ENCODE measurements at regions not wholly inside any gene's neighbourhood (a gene's known extent, or its start where the extent isn't known, plus 50 kb on each side); places are given as distances from the start of the nearest gene placed in this dataset.
"Not testable (repeated sequence)": the region's sequence is repeated elsewhere in the genome, so short reads cannot be mapped to it uniquely, and the experiment has no call there.

GRCh38 chrX:37912777-37913176 lies 65.4 kb upstream of the DYNLT3 start:
- Histone ChIP-seq H3K9me3 (replicated peaks) (no peaks in the 10 kb centered on the region), H3K27me3 (ENCODE audit: low read depth) (no peaks in the 10 kb centered on the region), H3K4me3 (no peak overlapping the region), H3K27ac (replicated peaks) (no peak overlapping the region), H3K4me1 (no peaks in the 10 kb centered on the region), H3K36me3 (no peaks in the 10 kb centered on the region)
- intact Hi-C loops (cut with micrococcal nuclease), result no loop called here
- no peak for TF ChIP-seq CTCF (IDR thresholded peaks at IDR 0.05; ENCODE audit: borderline replicate concordance)
- DNase-seq, result no peak

- DNase-seq, result no peak
- no peaks in the 10 kb centered on the region for H3K36me3 ChIP-seq
- H3K27ac ChIP-seq (replicated peaks), result no peak overlapping the region
- H3K4me1 ChIP-seq, result no peaks in the 10 kb centered on the region
- TF ChIP-seq CTCF (IDR thresholded peaks at IDR 0.05; ENCODE audit: borderline replicate concordance), result no peak
- H3K9me3 ChIP-seq (replicated peaks), result peaks cover 10% of the 10 kb centered on the region
- intact Hi-C loops (cut with micrococcal nuclease), result no loop called here
- H3K4me3 ChIP-seq, result no peak overlapping the region
- H3K27me3 ChIP-seq (ENCODE audit: low read depth), result no peaks in the 10 kb centered on the region
Observed at GRCh38 chrX:37918168-37918567, 70.8 kb upstream of the DYNLT3 start.

DNA sequence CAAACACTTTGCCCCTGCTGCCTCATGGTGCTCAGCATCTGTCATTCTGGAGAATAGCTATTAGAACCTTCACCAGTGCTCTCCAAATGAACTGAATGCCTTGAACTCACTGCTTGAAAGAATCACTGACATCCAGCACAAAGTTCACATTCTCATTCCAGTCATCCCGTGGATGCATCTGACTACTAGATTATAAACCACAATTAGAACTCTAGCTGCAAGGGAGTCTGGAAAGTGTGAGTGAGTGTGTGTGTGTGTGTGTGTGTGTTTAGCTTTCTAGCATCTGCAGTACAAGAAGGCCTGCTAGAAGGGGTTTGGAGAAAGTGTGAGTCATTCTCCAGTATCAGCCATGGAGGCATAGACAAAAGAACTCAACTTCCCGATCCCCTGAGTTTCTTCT lies 71.3 kb upstream of the DYNLT3 start:
- no peak for TF ChIP-seq CTCF (IDR thresholded peaks at IDR 0.05; ENCODE audit: borderline replicate concordance)
- H3K9me3 ChIP-seq (replicated peaks), result peaks cover 10% of the 10 kb centered on the region
- H3K36me3 ChIP-seq, result no peaks in the 10 kb centered on the region
- no peak overlapping the region for H3K27ac ChIP-seq (replicated peaks)
- no peak for DNase-seq
- H3K4me1 ChIP-seq, result no peaks in the 10 kb centered on the region
- H3K4me3 ChIP-seq, result no peak overlapping the region
- intact Hi-C loops (cut with micrococcal nuclease), result no loop called here
- no peaks in the 10 kb centered on the region for H3K27me3 ChIP-seq (ENCODE audit: low read depth)

DNA sequence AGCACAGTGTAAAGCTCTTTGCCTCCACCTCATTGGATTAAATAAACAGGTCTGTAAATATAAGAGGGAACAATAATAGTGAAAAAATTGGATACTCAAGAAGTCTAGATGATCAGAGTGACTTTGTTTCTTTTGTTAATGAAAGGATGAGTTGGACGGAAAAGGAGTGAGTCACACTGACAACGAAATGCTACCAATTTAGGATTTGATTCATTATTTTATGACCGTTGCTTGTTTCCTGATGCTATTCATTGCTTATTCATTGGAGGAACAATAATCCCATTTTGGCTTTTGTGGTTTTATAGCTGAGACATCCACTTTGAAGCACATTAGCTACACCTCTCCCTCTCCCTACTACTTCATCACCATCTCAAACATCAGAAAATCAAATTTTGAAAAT lies 74.4 kb upstream of the DYNLT3 start:
- TF ChIP-seq CTCF (IDR thresholded peaks at IDR 0.05; ENCODE audit: borderline replicate concordance), result no peak
- Histone ChIP-seq H3K36me3 (no peaks in the 10 kb centered on the region), H3K9me3 (replicated peaks) (peaks cover 10% of the 10 kb centered on the region), H3K4me3 (no peak overlapping the region), H3K27ac (replicated peaks) (no peak overlapping the region), H3K27me3 (ENCODE audit: low read depth) (no peaks in the 10 kb centered on the region), H3K4me1 (no peaks in the 10 kb centered on the region)
- no peak for DNase-seq
- intact Hi-C loops (cut with micrococcal nuclease), result no loop called here

DNA sequence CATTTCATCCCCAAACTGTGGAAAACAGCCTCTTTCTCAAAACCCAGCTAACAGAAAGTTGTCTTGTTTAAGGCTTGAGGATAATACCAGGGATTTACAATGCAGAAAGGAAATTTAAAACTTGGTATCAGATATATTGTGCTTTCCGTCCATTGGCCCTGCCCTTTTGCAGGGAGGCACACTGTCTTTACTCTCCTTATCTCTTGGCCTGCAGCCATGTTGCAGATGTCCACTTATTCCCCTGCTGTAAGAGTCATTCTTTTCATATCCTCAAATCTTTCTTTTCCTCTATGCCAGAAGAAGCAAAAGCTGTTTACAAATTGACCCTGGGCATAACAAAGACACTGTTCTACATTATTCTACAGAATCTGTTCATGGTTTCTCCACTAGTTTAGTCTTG lies 75.6 kb upstream of the DYNLT3 start:
- no peak overlapping the region for H3K27ac ChIP-seq (replicated peaks)
- TF ChIP-seq CTCF (IDR thresholded peaks at IDR 0.05; ENCODE audit: borderline replicate concordance), result no peak
- H3K9me3 ChIP-seq (replicated peaks), result peaks cover 10% of the 10 kb centered on the region
- no peaks in the 10 kb centered on the region for H3K36me3 ChIP-seq
- no peak overlapping the region for H3K4me3 ChIP-seq
- H3K27me3 ChIP-seq (ENCODE audit: low read depth), result no peaks in the 10 kb centered on the region
- no peaks in the 10 kb centered on the region for H3K4me1 ChIP-seq
- intact Hi-C loops (cut with micrococcal nuclease), result no loop called here
- no peak for DNase-seq

GRCh38 chrX:37925761-37926160 lies 78.4 kb upstream of the DYNLT3 start:
- intact Hi-C loops (cut with micrococcal nuclease), result loop anchor here (5.0 kb wide), 1 partner anchor 242 kb away; no protein-coding TSS in a partner anchor
- not testable (repeated sequence) for H3K9me3 ChIP-seq (replicated peaks); H3K36me3 ChIP-seq; DNase-seq; H3K27ac ChIP-seq (replicated peaks); H3K27me3 ChIP-seq (ENCODE audit: low read depth); H3K4me3 ChIP-seq; H3K4me1 ChIP-seq
